ENCODE measurements at regions not wholly inside any gene's neighbourhood (a gene's known extent, or its start where the extent isn't known, plus 50 kb on each side); places are given as distances from the start of the nearest gene placed in this dataset.
"Not testable (repeated sequence)": the region's sequence is repeated elsewhere in the genome, so short reads cannot be mapped to it uniquely, and the experiment has no call there.

DNA sequence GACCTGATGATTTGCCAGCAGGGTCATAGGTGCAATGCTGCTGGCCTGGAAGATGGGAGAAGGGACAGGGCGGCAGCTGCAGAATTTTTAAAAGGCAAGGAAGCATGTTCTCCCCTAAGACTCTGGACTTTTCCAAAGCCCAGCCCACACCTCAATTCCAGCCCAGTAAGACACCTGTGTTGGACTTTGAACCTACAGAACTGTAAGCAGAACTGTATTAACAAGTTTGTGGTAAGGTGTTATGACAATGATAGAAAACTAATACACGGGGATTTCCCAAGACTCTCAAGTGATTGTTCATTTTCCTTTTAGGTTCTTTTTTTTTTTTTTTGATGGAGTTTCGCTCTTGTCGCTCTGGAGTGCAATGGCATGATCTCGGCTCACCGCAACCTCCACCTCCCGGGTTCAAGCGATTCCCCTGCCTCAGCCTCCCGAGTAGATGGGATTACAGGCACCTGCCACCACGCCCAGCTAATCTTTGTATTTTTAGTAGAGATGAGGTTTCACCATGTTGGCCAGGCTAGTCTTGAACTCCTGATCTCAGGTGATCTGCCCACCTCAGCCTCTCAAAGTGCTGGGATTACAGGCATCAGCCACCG lies 53.0 kb upstream of the CYP2D6 start:
- DNase-seq (ENCODE audit: low read depth in 1 of 2, low spot score in 1 of 2): not testable (repeated sequence)

DNA sequence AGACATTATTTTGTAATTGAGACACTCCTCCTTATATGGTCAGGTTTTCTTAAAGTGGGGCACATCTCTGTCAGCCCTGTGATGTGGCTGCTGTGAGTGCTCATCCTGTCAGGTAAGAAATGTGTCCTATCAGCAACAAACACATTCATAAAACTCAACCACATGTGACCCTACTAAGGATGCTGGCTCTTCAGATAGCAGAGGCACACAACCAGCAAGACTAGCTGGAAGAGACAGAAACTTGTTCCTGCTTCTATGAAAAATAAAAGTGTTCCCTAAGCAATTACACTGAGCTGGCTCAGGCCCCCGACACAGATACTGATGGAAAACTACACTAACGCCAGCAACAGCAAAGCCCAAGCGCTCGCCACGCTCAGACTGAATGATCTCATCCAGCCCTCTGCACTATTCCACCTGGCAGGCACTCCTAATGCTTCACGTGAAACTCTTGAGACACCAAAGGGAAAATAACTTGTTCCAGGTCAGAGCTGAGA lies 49.8 kb upstream of the CYP2D6 start:
- peak in 1 of 2 donors; percentile 17 for DNase-seq (ENCODE audit: low read depth in 1 of 2, low spot score in 1 of 2)

Data from stimulated activated CD4-positive, alpha-beta T cell treated with anti-CD3 and anti-CD28 coated beads, Interleukin-15, amount 100 ng/mL, for 1 hour (primary cell).